Common myeloid progenitor, CD34-positive (primary cell): ENCODE measurements at regions not wholly inside any gene's neighbourhood (a gene's known extent, or its start where the extent isn't known, plus 50 kb on each side); places are given as distances from the start of the nearest gene placed in this dataset.

Source experiments
- CTCF ChIA-PET: fragments of 350-600 bp; sonication (Branson Sonifier 250); formaldehyde crosslinking; loops from one replicate; lab custom pipeline; 2021; ENCODE audit warnings: antibody characterized with exemption; lab: Charles Lee
- POLR2A ChIA-PET: fragments of 350-600 bp; sonication (Branson Sonifier 250); formaldehyde crosslinking; loops from one replicate; lab custom pipeline; 2021; ENCODE audit warnings: antibody characterized with exemption; lab: Charles Lee
- DNase-seq, 3 donors: peaks; one replicate each; pipeline versions ENCODE4 v3.0.0 to v3.0.0-alpha.2; 2013
- H3K27ac ChIP-seq, 2 experiments: 1 replicate in 1 of 2; 2 replicates in 1 of 2; pipeline ENCODE4 v1.7.0; 2013; ENCODE audit warnings: inconsistent platforms in 2 of 2, low read length in 2 of 2, mild to moderate bottlenecking in 2 of 2, low read depth in 1 of 2, moderate library complexity in 1 of 2; ENCODE audit not compliant: severe bottlenecking in 2 of 2, insufficient read depth in 1 of 2, poor library complexity in 1 of 2
- H3K27me3 ChIP-seq, 5 experiments: replicated peaks in 2 of 5; 1 replicate in 3 of 5; 2 replicates in 2 of 5; pipeline versions ENCODE4 v1.6.1 to v1.7.0; 2013; ENCODE audit warnings: low read length in 4 of 5, mild to moderate bottlenecking in 2 of 5, moderate library complexity in 2 of 5, inconsistent platforms in 1 of 5; ENCODE audit not compliant: insufficient read depth in 5 of 5, control insufficient read depth in 4 of 5
- H3K36me3 ChIP-seq, 4 experiments: 1 replicate in 2 of 4; 2 replicates in 2 of 4; pipeline versions ENCODE4 v1.6.1 to v1.7.0; 2013; ENCODE audit warnings: low read length in 3 of 4, control low read depth in 1 of 4, mild to moderate bottlenecking in 1 of 4; ENCODE audit not compliant: control insufficient read depth in 4 of 4, insufficient read depth in 4 of 4
- H3K4me1 ChIP-seq, 4 experiments: 1 replicate in 3 of 4; 2 replicates in 1 of 4; pipeline versions ENCODE4 v1.6.1 to v1.7.1; 2013; ENCODE audit warnings: low read length in 3 of 4, mild to moderate bottlenecking in 3 of 4, control low read depth in 1 of 4, inconsistent platforms in 1 of 4, moderate library complexity in 1 of 4; ENCODE audit not compliant: control insufficient read depth in 4 of 4, insufficient read depth in 4 of 4; ENCODE audit errors: control extremely low read depth in 1 of 4
- H3K4me3 ChIP-seq, 7 experiments: 1 replicate in 4 of 7; 2 replicates in 3 of 7; pipeline versions ENCODE4 v1.5.1 to v1.7.0; 2013; ENCODE audit warnings: mild to moderate bottlenecking in 7 of 7, low read length in 6 of 7, moderate library complexity in 6 of 7, inconsistent platforms in 2 of 7, low read depth in 2 of 7, control low read depth in 1 of 7; ENCODE audit not compliant: insufficient read depth in 4 of 7, control insufficient read depth in 1 of 7; ENCODE audit errors: extremely low read depth in 1 of 7
- H3K9me3 ChIP-seq, 5 experiments: 1 replicate in 4 of 5; 2 replicates in 1 of 5; pipeline versions ENCODE4 v1.6.1 to v1.7.1; 2013; ENCODE audit warnings: low read length in 4 of 5, mild to moderate bottlenecking in 2 of 5, inconsistent platforms in 1 of 5, low read depth in 1 of 5, moderate library complexity in 1 of 5; ENCODE audit not compliant: control insufficient read depth in 4 of 5, insufficient read depth in 2 of 5; ENCODE audit errors: control extremely low read depth in 1 of 5
- WGBS: methylation state at CpG from one replicate; pipeline ENCODE4 v1.1.5; 2013; ENCODE audit not compliant: insufficient coverage; 5-methylcytosine and 5-hydroxymethylcytosine counted together

GRCh38 chr1:24981631-24982005 is 51.5 kb upstream of the RUNX3 start:
- Histone ChIP-seq H3K4me3 (no peak overlapping the region), H3K4me1 (peaks cover 0 to 54% (median 13%) of the 10 kb centered on the region in 4 experiments), H3K27me3 (no peaks in the 10 kb centered on the region), H3K36me3 (no peaks in the 10 kb centered on the region), H3K9me3 (peaks cover 0 to 3% (median under 1%) of the 10 kb centered on the region in 5 experiments), H3K27ac (no peak overlapping the region)
- POLR2A ChIA-PET = no interaction called here
- CTCF ChIA-PET = no interaction called here
- no peak for DNase-seq
- 100% methylated on average over 8 of the region's 11 CpGs for WGBS

- H3K36me3 ChIP-seq = no peaks in the 10 kb centered on the region
- WGBS = 93% methylated on average over 11 of the region's 13 CpGs
- ChIA-PET CTCF (interaction anchor here (1.0 to 3.0 kb wide), 2 partner anchors 10 kb away, joined by 3 to 11 read pairs; no protein-coding TSS in a partner anchor), POLR2A (no interaction called here)
- no peak for DNase-seq
- no peak overlapping the region for H3K27ac ChIP-seq
- H3K4me3 ChIP-seq = no peak overlapping the region
- H3K4me1 ChIP-seq = peaks cover 0 to 48% (median 12%) of the 10 kb centered on the region in 4 experiments
- H3K9me3 ChIP-seq = peaks cover 0 to 8% (median 5%) of the 10 kb centered on the region in 5 experiments
- H3K27me3 ChIP-seq = no peaks in the 10 kb centered on the region
Observed at GRCh38 chr1:24980836-24981630, 51.0 kb upstream of the RUNX3 start.
